HepG2 (cell line): ENCODE measurements at regions not wholly inside any gene's neighbourhood (a gene's known extent, or its start where the extent isn't known, plus 50 kb on each side); places are given as distances from the start of the nearest gene placed in this dataset.

ENCODE experiments used
- ATAC-seq: fragments of 200-7000 bp; cut with Tn5 transposase; 3 replicates; pipeline ENCODE4 v1.9.1; 2020; ENCODE audit warnings: mild to moderate bottlenecking, moderate library complexity
- BruUV-seq: library from RNA; stranded (reverse); fragments of 400-500 nt; replicated peaks from 2 replicates; lab custom pipeline; 2021; lab: Mats Ljungman, UMichigan
- CTCF ChIA-PET: fragments of 300-600 bp; formaldehyde crosslinking; extraction: SDS; loops from one replicate; lab custom pipeline; 2021; ENCODE audit warnings: low total read pairs, inconsistent platforms, low intra/inter-chr PET ratio; lab: Yijun Ruan, JAX
- POLR2A ChIA-PET: fragments of 350-600 bp; sonication (Branson Sonifier 250); formaldehyde crosslinking; loops from one replicate; lab custom pipeline; 2020; ENCODE audit warnings: antibody characterized with exemption, inconsistent platforms; lab: Yijun Ruan, JAX
- DNase-seq: peaks from one replicate; pipeline ENCODE4 v3.0.0-alpha.2; 2015; ENCODE audit warnings: low spot score
- FAIRE-seq: peaks from 3 replicates; lab custom pipeline; 2011; peaks lifted over from hg19 to GRCh38; lab: Jason Lieb, UNC
- H2AFZ ChIP-seq: one replicate; pipeline ENCODE4 v1.6.1; 2011; ENCODE audit warnings: low read length, inconsistent platforms
- H3K27ac ChIP-seq: fragments of 300-600 bp; 3 replicates; pipeline ENCODE4 v1.8.0; 2011; ENCODE audit warnings: mixed run types, mild to moderate bottlenecking, mixed read lengths, low read length, inconsistent platforms; ENCODE audit not compliant: insufficient read depth; ENCODE audit errors: extremely low read length
- H3K27me3 ChIP-seq, 2 experiments: fragments of 200-600 bp in 1 of 2; 2 replicates in 1 of 2; 3 replicates in 1 of 2; pipeline versions ENCODE4 v1.6.0 to v1.8.0; 2011; ENCODE audit warnings: low read length in 2 of 2, mild to moderate bottlenecking in 2 of 2, moderate library complexity in 2 of 2, inconsistent platforms in 1 of 2; ENCODE audit not compliant: insufficient read depth in 2 of 2, control insufficient read depth in 1 of 2
- H3K36me3 ChIP-seq, 2 experiments: fragments of 200-600 bp in 1 of 2; replicated peaks in 1 of 2; 2 replicates in 1 of 2; 3 replicates in 1 of 2; pipeline versions ENCODE4 v1.5.1 to v1.8.0; 2011; ENCODE audit warnings: low read length in 2 of 2, inconsistent platforms in 1 of 2; ENCODE audit not compliant: insufficient read depth in 2 of 2, control insufficient read depth in 1 of 2
- H3K4me1 ChIP-seq: 2 replicates; pipeline ENCODE4 v1.5.1; 2012; ENCODE audit warnings: low read length, inconsistent platforms; ENCODE audit not compliant: insufficient read depth
- H3K4me2 ChIP-seq: 2 replicates; pipeline ENCODE4 v1.6.0; 2011; ENCODE audit warnings: low read depth, low read length, inconsistent platforms
- H3K4me3 ChIP-seq, 3 experiments: fragments of 200-600 bp in 1 of 3; sonication (generic), shearing (Covaris generic) in 1 of 3; replicated peaks in 1 of 3; 2 replicates each; pipeline ENCODE4 v1.5.1; 2011 to 2016; ENCODE audit warnings: low read length in 3 of 3, inconsistent platforms in 2 of 3, low read depth in 2 of 3, mild to moderate bottlenecking in 2 of 3, control low read depth in 1 of 3, mixed read lengths in 1 of 3; ENCODE audit not compliant: insufficient read depth in 1 of 3
- H3K79me2 ChIP-seq: one replicate; pipeline ENCODE4 v1.6.1; 2011; ENCODE audit warnings: low read length, inconsistent platforms; ENCODE audit not compliant: insufficient read depth
- H3K9ac ChIP-seq: 2 replicates; pipeline ENCODE4 v1.6.0; 2011; ENCODE audit warnings: mild to moderate bottlenecking, low read depth, low read length, inconsistent platforms; ENCODE audit not compliant: insufficient read depth
- H3K9me3 ChIP-seq: 2 replicates; pipeline ENCODE4 v1.5.1; 2012; ENCODE audit warnings: mild to moderate bottlenecking, low read length
- H4K20me1 ChIP-seq: 2 replicates; pipeline ENCODE4 v1.6.0; 2011; ENCODE audit warnings: inconsistent platforms, mild to moderate bottlenecking, low read length, moderate library complexity; ENCODE audit not compliant: insufficient read depth
- GZF1 ChIP-seq: sonication (generic); formaldehyde crosslinking; IDR thresholded peaks from 2 replicates; pipeline ENCODE4 v1.5.1; 2020; ENCODE audit warnings: mild to moderate bottlenecking, missing genetic modification reagents
- JUND ChIP-seq: sonication (generic); formaldehyde crosslinking; IDR thresholded peaks from 2 replicates; pipeline ENCODE4 v1.8.0; 2022; ENCODE audit warnings: mild to moderate bottlenecking, missing genetic modification reagents
- SALL2 ChIP-seq: sonication (generic); formaldehyde crosslinking; IDR thresholded peaks from 2 replicates; pipeline ENCODE4 v1.8.1; 2023; ENCODE audit warnings: mild to moderate bottlenecking, missing genetic modification reagents, inconsistent platforms
- SOX6 ChIP-seq, 2 experiments: fragments of 450-650 bp in 1 of 2; sonication (generic) in 1 of 2; formaldehyde crosslinking in 1 of 2; IDR thresholded peaks; 2 replicates each; pipeline versions ENCODE4 v1.4.0 to v1.6.1; 2017 to 2020; ENCODE audit warnings: antibody characterized with exemption in 1 of 2, mild to moderate bottlenecking in 1 of 2, missing genetic modification reagents in 1 of 2
- ZNF674 ChIP-seq: sonication (generic); formaldehyde crosslinking; IDR thresholded peaks from 2 replicates; pipeline ENCODE4 v1.5.0; 2020; ENCODE audit warnings: low read depth, mild to moderate bottlenecking, missing genetic modification reagents
- WGBS: methylation state at CpG from one replicate; pipeline ENCODE4 v1.1.6; 2017; ENCODE audit warnings: low lambda C conversion rate; 5-methylcytosine and 5-hydroxymethylcytosine counted together
- in situ Hi-C: cut with HindIII; loops from 2 replicates; pipeline ENCODE4 v1.10.0; 2017; ENCODE audit warnings: low pct_unique_long_range_greater_than_20kb; ENCODE audit not compliant: extremely low pct_ligation_motif_present
- intact Hi-C: fragments of 100-400 bp; cut with micrococcal nuclease; formaldehyde crosslinking; loops from one replicate; pipeline ENCODE4 v1.10.0; 2022; ENCODE audit not compliant: unreplicated experiment
- TF ChIP-seq, protein P1 (sequence below): sonication (generic); formaldehyde crosslinking; IDR thresholded peaks from 2 replicates; pipeline ENCODE4 v1.5.1; 2020; ENCODE audit warnings: missing genetic modification reagents, mild to moderate bottlenecking, borderline replicate concordance
- TF ChIP-seq, protein P2 (sequence below), 2 experiments: fragments of 450-650 bp in 1 of 2; sonication (generic) in 1 of 2; formaldehyde crosslinking in 1 of 2; IDR thresholded peaks; 2 replicates each; pipeline versions ENCODE4 v1.6.1 to v1.8.0; 2016 to 2022; ENCODE audit warnings: antibody characterized with exemption in 1 of 2, mild to moderate bottlenecking in 1 of 2, missing genetic modification reagents in 1 of 2

DNA sequence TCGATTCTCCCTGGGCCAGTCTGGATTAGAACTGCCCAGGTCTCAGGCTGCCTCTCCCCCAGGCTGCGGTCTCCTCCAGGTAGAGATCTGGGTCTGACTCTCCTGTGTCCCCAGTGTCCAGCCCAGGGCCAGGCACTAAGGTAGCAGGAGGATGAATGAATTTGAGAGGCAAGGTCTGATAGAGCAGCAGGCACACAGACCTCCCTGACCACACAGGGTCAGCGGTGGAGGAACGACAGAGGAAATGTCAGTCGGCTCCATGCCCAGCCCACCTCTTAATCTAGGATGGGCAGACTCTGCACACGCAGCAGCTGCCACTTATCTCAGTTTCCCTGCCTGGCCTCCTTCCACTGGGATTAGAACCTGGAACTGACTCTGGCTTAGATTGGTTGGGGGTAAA lies 272.7 kb upstream of the MVB12B start:
- BruUV-seq, result no TSS peak
- Histone ChIP-seq H3K4me2 (no peak overlapping the region), H3K4me3 (no peak overlapping the region), H3K27ac (no peak overlapping the region), H3K9me3 (no peaks in the 10 kb centered on the region), H3K9ac (no peak overlapping the region), H3K4me1 (no peaks in the 10 kb centered on the region), H2AFZ (no peak overlapping the region), H3K36me3 (no peaks in the 10 kb centered on the region), H3K27me3 (peaks cover 5 to 20% of the 10 kb centered on the region in 2 experiments; a peak in 2 of 5 replicates), H4K20me1 (no peaks in the 10 kb centered on the region), H3K79me2 (no peaks in the 10 kb centered on the region)
- ChIA-PET POLR2A (no interaction called here), CTCF (no interaction called here)
- DNase-seq (no peak), ATAC-seq (no peak), FAIRE-seq (no peak)
- 25% methylated on average over 4 of the region's 6 CpGs for WGBS
- intact Hi-C loops (loop anchor here (5.0 kb wide), 1 partner anchor 173 kb away; no protein-coding TSS in a partner anchor), in situ Hi-C loops (loop anchor here (10.0 kb wide), 1 partner anchor 171 kb away; no protein-coding TSS in a partner anchor)
- no peak for TF ChIP-seq SOX6 (IDR thresholded peaks at IDR 0.05)
- TF ChIP-seq SOX6 (CRISPR knock-in tag; IDR thresholded peaks at IDR 0.05), result no peak

DNA sequence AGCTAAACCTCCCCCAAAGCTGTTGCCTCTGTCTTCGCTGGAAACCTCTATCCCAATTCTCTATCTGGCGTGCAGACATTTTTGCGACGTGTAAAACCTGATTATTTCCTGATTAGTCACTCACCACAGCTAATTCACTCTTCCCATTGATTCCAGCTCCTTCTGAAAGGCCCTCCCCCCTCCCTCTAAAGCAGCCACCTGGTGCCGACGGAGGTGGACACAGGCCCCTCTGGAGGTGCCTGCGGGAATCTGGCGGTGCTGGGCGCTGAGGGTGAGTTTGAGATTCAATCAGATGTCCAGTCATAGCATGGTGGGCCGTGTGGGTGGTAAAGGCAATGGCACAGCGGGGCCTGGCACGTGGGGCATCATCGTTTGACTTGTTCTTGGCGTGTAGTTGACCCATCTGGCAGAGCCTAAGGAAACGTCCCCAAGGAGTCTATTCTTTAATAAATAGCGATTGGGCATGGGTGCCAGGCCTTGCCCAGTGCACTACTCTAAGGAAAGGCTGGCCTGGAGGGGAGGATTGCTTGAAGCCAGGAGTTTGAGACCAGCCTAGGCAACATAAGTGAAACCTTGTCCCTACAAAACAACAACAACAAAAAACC lies 271.1 kb upstream of the MVB12B start:
- Histone ChIP-seq H3K27me3 (peaks cover 1 to 25% of the 10 kb centered on the region in 2 experiments; a peak in 2 of 5 replicates), H3K79me2 (no peaks in the 10 kb centered on the region), H2AFZ (no peak overlapping the region), H3K9me3 (no peaks in the 10 kb centered on the region), H3K9ac (no peak overlapping the region), H3K27ac (no peak overlapping the region), H3K4me3 (no peak overlapping the region), H3K36me3 (no peaks in the 10 kb centered on the region), H3K4me1 (no peaks in the 10 kb centered on the region), H4K20me1 (0 out of 2 replicates have a peak, but pooled peaks cover 3% of the 10 kb centered on the region), H3K4me2 (no peak overlapping the region)
- ChIA-PET CTCF (no interaction called here), POLR2A (no interaction called here)
- WGBS, result 56% methylated on average over 16 of the region's 16 CpGs
- DNase-seq (no peak), ATAC-seq (no peak), FAIRE-seq (no peak)
- in situ Hi-C loops (loop anchor here (10.0 kb wide), 1 partner anchor 169 kb away; no protein-coding TSS in a partner anchor), intact Hi-C loops (no loop called here)
- no TSS peak for BruUV-seq
- TF ChIP-seq SALL2 (CRISPR knock-in tag) (no peak), ZNF674 (CRISPR knock-in tag) (no peak), JUND (CRISPR knock-in tag) (no peak), GZF1 (CRISPR knock-in tag) (no peak)
- TF ChIP-seq, protein P1, sequence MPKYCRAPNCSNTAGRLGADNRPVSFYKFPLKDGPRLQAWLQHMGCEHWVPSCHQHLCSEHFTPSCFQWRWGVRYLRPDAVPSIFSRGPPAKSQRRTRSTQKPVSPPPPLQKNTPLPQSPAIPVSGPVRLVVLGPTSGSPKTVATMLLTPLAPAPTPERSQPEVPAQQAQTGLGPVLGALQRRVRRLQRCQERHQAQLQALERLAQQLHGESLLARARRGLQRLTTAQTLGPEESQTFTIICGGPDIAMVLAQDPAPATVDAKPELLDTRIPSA, result no peak
- TF ChIP-seq, protein P2, sequence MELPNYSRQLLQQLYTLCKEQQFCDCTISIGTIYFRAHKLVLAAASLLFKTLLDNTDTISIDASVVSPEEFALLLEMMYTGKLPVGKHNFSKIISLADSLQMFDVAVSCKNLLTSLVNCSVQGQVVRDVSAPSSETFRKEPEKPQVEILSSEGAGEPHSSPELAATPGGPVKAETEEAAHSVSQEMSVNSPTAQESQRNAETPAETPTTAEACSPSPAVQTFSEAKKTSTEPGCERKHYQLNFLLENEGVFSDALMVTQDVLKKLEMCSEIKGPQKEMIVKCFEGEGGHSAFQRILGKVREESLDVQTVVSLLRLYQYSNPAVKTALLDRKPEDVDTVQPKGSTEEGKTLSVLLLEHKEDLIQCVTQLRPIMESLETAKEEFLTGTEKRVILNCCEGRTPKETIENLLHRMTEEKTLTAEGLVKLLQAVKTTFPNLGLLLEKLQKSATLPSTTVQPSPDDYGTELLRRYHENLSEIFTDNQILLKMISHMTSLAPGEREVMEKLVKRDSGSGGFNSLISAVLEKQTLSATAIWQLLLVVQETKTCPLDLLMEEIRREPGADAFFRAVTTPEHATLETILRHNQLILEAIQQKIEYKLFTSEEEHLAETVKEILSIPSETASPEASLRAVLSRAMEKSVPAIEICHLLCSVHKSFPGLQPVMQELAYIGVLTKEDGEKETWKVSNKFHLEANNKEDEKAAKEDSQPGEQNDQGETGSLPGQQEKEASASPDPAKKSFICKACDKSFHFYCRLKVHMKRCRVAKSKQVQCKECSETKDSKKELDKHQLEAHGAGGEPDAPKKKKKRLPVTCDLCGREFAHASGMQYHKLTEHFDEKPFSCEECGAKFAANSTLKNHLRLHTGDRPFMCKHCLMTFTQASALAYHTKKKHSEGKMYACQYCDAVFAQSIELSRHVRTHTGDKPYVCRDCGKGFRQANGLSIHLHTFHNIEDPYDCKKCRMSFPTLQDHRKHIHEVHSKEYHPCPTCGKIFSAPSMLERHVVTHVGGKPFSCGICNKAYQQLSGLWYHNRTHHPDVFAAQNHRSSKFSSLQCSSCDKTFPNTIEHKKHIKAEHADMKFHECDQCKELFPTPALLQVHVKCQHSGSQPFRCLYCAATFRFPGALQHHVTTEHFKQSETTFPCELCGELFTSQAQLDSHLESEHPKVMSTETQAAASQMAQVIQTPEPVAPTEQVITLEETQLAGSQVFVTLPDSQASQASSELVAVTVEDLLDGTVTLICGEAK (IDR thresholded peaks at IDR 0.05), result no peak
- TF ChIP-seq, protein P2 (CRISPR knock-in tag; IDR thresholded peaks at IDR 0.05), result no peak
